COLO668 (cell line): ENCODE measurements at regions not wholly inside any gene's neighbourhood (a gene's known extent, or its start where the extent isn't known, plus 50 kb on each side); places are given as distances from the start of the nearest gene placed in this dataset.
"Not testable (repeated sequence)": the region's sequence is repeated elsewhere in the genome, so short reads cannot be mapped to it uniquely, and the experiment has no call there.

Source experiments
- DNase-seq: peaks from one replicate; lab custom pipeline; 2025; ENCODE audit not compliant: unreplicated experiment; lab: John Stamatoyannopoulos, UW

GRCh38 chr4:147151763-147152162, 206.1 kb upstream of the TTC29 start:
- no peak for DNase-seq

GRCh38 chr4:147157860-147158701, 212.4 kb upstream of the TTC29 start:
- DNase-seq = peak; percentile 26

GRCh38 chr4:147160908-147161513, 215.3 kb upstream of the TTC29 start:
- DNase-seq = peak; percentile 13

- no peak for DNase-seq
Observed at GRCh38 chr4:147163311-147163710, 217.6 kb upstream of the TTC29 start.

GRCh38 chr4:147168200-147168599, 222.5 kb upstream of the TTC29 start:
- DNase-seq = not testable (repeated sequence)

GRCh38 chr4:147173322-147173721, 227.7 kb upstream of the TTC29 start:
- DNase-seq = no peak

GRCh38 chr4:147173797-147174432, 228.3 kb upstream of the TTC29 start:
- DNase-seq = no peak

GRCh38 chr4:147174591-147174990, 228.9 kb upstream of the TTC29 start:
- DNase-seq = no peak

GRCh38 chr4:147175460-147176025, 229.9 kb upstream of the TTC29 start:
- no peak for DNase-seq

- no peak for DNase-seq
Observed at GRCh38 chr4:147182041-147182440, 236.4 kb upstream of the TTC29 start.

- DNase-seq = no peak
Observed at GRCh38 chr4:147192679-147193078, 247.0 kb upstream of the TTC29 start.

- DNase-seq = no peak
Observed at GRCh38 chr4:147194114-147194513, 248.4 kb upstream of the TTC29 start.

GRCh38 chr4:147194604-147195003, 248.9 kb upstream of the TTC29 start:
- no peak for DNase-seq

- DNase-seq = no peak
Observed at GRCh38 chr4:147195386-147195785, 249.7 kb upstream of the TTC29 start.

- DNase-seq = no peak
Observed at GRCh38 chr4:147198411-147199051, 252.9 kb upstream of the TTC29 start.

GRCh38 chr4:147201016-147201415, 255.4 kb upstream of the TTC29 start:
- no peak for DNase-seq

GRCh38 chr4:147206807-147207206, 261.1 kb upstream of the TTC29 start:
- DNase-seq = no peak

GRCh38 chr4:147207911-147208310, 262.2 kb upstream of the TTC29 start:
- no peak for DNase-seq

GRCh38 chr4:147217655-147218054, 263.2 kb upstream of the EDNRA start:
- DNase-seq = no peak

- no peak for DNase-seq
Observed at GRCh38 chr4:147219145-147219544, 261.8 kb upstream of the EDNRA start.

GRCh38 chr4:147220833-147221232, 260.1 kb upstream of the EDNRA start:
- DNase-seq = no peak
